HG03565 (cell line): ENCODE measurements at regions not wholly inside any gene's neighbourhood (a gene's known extent, or its start where the extent isn't known, plus 50 kb on each side); places are given as distances from the start of the nearest gene placed in this dataset.
"Not testable (repeated sequence)": the region's sequence is repeated elsewhere in the genome, so short reads cannot be mapped to it uniquely, and the experiment has no call there.

Experiments used
- ATAC-seq: cut with Tn5 transposase; IDR thresholded peaks from one replicate; pipeline ENCODE4 v1.9.1; 2021; ENCODE audit warnings: mild to moderate bottlenecking, moderate library complexity; ENCODE audit not compliant: unreplicated experiment

GRCh38 chr5:36778336-36778735, 98.2 kb upstream of the NIPBL start:
- no peak for ATAC-seq

DNA sequence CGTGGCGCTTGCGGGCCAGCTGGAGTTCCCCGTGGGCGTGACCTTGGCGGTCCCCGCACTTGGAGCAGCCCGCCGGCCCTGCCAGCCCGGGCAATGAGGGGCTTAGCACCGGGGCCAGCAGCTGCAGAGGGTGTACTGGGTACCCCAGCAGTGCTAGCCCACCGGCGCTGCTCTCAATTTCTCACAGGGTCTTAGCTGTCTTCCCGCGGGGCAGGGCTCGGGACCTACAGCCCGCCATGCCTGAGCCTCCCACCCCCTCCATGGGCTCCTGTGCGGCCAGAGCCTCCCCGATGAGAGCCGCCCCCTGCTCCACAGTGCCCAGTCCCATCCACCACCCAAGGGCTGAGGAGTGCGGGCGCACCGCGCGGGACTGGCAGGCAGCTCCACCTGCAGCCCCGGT, 94.0 kb upstream of the NIPBL start:
- not testable (repeated sequence) for ATAC-seq

DNA sequence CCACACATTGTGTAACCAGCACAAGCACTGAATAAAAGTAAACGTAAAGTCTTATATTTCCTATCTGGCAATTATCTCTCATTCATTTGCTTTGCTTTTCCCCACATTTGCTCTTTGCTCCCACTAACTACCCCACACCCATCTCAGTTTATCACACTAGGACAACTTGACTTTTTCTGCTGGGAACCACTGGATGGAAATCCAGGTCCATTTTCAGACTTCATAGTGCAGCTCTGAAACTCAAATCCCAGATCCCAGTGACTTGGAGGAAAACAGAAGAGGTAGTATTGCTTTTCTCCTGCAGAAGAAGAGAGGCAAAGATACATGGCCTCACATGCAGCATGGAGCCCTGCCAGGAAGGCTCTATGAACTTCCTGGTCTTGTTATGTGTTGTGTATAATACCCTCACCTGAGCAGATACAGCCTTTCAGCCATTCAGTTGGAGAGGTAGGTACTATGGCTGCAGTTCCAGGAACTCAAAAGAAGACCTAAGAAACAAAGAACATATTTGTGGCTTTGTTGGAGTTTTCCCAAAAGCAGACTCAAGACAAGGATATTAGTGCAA, 90.0 kb upstream of the NIPBL start:
- ATAC-seq, result no peak

DNA sequence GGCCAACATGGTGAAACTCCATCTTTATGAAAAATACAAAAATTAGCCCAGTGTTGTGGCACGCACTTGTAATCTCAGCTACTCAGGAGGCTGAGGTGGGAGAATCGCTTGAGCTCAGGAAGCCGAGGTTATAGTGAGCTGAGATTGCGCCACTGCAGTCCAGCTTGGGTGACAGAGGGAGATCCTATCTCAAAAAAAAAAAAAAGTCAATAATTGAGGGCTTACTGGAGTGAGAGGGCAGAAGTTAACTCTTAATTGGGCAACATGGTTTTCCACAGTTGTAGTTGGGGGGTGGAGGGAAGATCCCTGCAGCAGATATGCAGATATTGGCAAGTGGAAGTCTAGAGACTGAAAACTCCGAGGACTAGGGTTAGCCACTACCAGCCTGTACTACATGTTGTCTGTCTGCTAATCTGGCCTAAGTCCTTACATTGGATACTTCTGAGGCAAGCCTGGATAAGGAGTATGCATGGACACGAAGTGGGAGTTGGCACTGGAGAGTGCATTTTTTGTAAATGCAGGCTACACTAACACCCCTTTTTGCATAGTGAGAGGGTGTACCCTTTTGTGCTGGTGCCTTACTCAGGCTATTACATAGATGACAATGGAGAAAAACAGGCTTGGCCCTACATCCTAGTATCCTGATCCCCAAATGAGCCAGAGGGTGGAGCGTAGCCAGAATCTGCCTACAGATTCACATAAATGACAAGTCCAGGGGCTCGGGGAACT, 89.0 kb upstream of the NIPBL start:
- ATAC-seq, result no peak

DNA sequence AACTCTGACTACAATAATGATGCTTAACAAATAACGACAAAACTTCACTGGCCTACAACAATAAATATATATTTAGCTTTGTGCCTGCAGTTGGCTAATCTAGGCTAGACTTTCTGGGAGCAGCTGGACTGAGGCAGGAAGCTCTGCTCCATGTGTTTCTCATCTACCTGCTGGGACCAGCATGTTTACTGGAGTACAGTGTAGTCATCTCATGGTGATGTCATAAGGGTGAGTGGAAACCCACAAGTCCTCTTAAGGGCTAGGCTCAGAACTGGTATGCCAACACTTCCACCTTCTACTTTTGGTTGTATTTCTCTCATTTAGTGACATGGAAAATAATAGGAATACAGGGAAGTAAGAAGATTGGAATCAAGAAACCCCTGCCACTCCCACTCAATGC, 85.7 kb upstream of the NIPBL start:
- no peak for ATAC-seq

DNA sequence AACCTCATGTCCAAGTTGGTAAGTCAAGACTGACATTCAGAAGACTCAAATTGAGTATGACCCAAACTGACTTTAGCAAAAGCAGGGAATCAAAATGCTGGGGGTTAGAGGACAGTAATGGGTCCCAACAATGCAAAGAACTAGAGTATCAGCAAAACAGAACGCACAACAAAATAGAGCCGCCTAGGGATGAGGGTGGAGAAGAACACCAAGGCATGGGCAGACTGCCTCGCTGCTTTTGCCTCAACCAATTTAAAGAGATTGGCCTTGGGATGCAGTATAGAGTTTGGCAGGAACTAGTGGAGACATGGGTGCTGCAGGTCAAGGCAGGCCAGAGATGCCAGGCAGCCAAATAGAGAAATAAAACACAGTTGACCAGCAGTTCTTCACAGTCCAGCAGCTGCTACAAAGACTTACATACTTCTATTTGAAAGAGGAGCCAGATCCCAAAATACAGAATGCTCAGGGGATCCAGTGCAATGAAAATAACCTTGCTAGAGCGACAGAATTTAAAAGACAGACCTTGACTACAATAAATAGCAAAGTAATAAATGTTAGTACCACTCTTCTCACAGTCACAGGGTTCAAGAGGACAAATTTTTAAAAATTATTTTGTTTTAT, 83.9 kb upstream of the NIPBL start:
- ATAC-seq, result no peak

- no peak for ATAC-seq
Measured at GRCh38 chr5:36795366-36795765, 81.2 kb upstream of the NIPBL start.

GRCh38 chr5:36796155-36796554, 80.4 kb upstream of the NIPBL start:
- ATAC-seq, result no peak

DNA sequence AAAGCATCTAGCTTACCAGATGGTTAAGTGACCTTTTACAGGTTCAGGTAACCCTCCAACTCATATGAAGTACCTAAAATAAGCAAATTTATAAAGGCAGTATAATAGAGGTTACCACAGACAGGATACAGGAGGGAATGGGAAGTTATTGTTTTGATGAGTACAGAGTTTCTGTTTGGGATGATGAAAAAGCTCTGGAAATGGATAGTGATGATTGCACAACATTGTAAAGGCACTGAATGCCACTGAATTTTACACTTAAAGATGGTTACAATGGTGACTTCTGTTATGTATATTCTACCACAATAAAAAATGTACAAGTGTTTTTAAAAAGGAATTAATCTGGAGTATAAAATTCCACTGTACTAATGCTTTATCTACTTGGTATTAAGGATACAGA, 75.0 kb upstream of the NIPBL start:
- no peak for ATAC-seq

- no peak for ATAC-seq
Measured at GRCh38 chr5:36802187-36802586, 74.4 kb upstream of the NIPBL start.

- not testable (repeated sequence) for ATAC-seq
Measured at GRCh38 chr5:36813249-36813648, 63.3 kb upstream of the NIPBL start.

DNA sequence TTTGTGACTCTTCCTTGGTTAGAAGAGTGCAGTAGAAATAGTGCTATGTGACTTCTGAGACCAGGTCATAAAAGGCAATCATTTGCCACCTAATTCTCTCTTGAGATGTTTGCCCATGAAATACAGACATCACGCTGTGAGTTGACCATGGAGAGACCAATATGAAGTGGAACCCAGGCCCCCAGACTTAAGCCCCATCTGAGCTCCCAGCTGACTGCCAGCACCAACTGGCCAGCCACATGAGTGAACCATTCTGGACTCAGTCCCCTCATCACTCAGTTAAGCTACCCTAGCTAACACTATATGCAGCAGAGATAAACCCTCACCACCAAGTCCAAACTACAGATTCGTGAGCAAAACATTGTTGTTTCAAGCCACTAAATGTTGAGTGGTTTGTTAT, 60.7 kb upstream of the NIPBL start:
- ATAC-seq, result no peak

GRCh38 chr5:36820900-36821299, 55.7 kb upstream of the NIPBL start:
- ATAC-seq, result no peak

DNA sequence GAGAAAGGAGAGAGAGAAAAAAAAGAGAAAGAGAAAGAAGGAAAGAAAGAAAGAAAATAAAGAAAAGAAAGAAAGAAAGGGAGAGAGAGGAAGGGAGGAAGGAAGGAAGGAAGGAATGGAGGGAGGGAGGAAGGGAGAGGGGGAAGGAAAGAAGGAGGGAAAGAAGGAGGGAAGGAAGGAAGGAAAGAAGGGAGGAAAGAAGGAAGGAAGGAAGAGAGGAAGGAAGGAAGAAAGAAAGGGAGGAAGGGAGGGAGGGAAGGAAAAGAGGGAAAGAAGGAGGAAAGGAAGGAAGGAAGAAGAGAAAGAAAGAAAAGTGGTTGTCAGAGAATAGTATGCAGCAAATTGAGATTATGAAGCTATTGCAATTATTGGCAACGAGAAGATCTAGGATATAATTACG, 49.9 kb upstream of the NIPBL start:
- no peak for ATAC-seq
